OCI-M2 (cell line): ENCODE measurements at regions not wholly inside any gene's neighbourhood (a gene's known extent, or its start where the extent isn't known, plus 50 kb on each side); places are given as distances from the start of the nearest gene placed in this dataset.

ENCODE experiments used
- DNase-seq: peaks from one replicate; lab custom pipeline; 2025; ENCODE audit not compliant: unreplicated experiment; lab: John Stamatoyannopoulos, UW

DNA sequence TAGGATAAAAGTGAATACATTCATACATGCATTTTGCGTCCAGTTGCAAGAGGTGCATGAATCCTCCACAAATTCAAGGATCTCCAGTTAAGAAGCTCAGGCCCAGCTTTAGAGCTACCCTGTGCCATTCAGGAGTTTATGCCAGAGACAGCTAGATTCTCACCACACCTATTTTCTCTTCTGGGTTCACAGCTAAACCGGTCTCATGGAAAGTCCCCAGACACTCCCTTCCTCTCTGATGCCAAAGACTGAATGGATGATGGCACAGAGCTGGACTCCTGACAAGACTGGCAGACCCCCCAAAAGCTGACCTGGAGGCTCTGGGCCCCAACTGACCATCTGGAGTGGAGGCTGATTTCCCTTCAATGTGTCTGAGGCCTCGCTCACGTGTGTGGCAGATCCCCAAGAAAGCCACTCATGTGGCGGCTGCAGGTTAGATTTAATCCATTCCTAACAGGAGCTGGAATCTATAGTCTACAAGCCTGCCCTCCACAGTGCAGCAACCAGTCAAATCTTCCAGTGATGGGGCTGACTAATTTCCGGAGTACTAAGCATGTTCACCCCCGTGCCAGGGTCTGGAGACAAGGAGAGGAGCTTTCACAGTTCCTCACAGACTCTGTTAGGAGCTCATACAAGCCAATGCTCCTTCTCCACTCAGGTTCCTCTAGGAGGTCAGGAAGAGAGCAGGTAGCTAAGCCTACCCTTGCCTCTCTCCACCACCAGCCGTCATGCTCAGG is 257.1 kb downstream of the BCL11A start:
- no peak for DNase-seq

- no peak for DNase-seq
Observed at GRCh38 chr2:60295636-60295962, 257.9 kb downstream of the BCL11A start.

GRCh38 chr2:60294901-60295635 is 258.4 kb downstream of the BCL11A start:
- DNase-seq: no peak

GRCh38 chr2:60292242-60292641 is 261.2 kb downstream of the BCL11A start:
- DNase-seq: no peak

DNA sequence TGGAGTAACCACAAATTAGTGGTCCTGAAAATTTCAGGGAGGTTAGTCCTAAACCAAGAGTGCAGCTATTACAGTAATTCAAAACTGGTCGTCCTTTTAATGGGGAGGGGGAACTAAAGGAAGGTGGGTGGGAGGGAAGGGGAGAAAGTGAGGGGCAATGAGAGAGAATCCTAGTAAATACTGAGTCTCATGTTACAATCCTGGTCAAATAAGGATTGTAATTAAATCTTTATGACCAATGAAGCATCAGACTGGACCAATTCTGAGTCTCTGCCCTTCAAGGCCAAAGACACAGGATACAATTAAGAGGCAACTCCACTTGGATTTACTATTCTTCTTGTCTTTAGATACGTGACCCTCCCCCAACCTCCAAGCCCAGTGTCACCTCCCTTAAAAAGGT is 262.9 kb downstream of the BCL11A start:
- DNase-seq: no peak

- no peak for DNase-seq
Observed at GRCh38 chr2:60285626-60286316, 267.7 kb downstream of the BCL11A start.

GRCh38 chr2:60283626-60284025 is 269.8 kb downstream of the BCL11A start:
- DNase-seq: no peak

- no peak for DNase-seq
Observed at GRCh38 chr2:60282886-60283285, 270.6 kb downstream of the BCL11A start.

DNA sequence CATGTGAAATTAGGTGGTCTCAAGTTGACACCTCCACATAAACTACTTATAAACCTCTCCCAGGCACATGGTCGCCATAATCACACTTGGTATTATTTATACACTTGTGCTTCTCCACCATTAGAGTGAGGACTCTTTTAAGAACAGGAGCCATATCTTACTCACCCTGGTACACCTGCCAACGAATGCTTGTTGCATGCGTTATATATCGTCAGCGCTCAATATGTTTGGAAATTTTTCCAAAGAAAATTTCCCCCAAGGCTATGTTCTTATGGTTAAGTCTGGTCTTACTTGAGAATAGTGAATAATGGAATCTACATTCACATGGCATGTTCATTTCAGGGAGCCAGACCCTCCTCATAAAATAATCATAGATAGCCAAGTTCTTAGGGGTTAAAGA is 271.7 kb downstream of the BCL11A start:
- no peak for DNase-seq

GRCh38 chr2:60280238-60280637 is 273.2 kb downstream of the BCL11A start:
- DNase-seq: no peak

- DNase-seq: no peak
Observed at GRCh38 chr2:60278906-60279305, 274.5 kb downstream of the BCL11A start.

DNA sequence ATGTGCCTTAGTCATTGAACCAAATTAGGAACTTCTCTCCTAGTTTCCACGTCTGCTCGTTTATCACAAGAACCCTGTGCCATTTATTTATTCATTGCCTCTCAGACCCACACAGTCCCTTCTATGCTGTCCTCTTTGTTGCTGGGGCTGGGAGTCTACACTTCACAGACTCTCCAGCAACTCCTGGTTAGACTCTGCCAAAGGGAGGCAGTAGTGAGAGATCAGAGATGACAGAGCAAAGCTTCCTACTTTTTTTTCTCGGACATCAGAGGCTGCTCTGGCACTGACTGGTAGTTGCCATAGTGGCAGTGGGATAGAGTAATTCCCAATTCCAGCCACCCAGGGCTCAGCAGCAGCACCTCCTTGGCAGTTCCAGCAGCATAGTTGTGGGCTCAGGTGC is 277.5 kb downstream of the BCL11A start:
- no peak for DNase-seq

DNA sequence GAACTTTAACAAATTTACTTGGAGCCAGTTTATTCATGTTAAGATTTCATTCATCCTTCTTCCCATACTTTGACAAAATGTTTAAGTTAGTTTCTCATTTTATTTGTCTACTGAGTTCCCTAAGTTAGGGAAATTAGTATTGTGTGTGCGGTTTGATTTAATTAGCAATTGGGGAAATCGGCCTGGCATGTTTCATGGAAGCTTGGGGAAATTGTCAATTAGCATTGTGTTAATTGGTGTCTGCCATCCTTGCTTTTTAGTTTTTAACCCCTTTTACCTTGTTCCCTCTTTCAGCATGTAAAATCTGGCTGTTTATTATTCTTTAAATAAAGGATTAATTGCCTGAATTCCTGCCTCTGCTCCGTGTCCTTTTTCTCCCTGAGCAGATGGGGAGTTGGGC is 279.6 kb downstream of the BCL11A start:
- DNase-seq: no peak

DNA sequence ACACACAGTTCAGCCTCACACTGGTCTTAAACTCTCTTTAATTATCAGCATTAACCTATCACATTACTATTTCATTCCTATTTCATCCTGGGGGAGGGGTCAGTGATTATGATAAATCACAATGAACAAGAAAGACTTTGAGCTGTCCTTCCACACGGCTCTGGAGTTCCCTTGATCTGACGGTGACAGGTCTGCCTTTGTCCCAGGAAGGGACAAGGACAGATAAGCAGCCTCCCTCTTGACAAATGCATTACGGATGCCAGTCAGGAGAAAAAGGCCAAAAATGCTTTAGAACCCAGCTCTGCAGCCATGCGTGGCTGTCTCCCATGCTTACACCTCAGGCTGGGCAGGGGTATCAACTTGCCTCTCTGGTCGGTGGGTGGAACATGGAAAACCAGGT is 281.7 kb downstream of the BCL11A start:
- DNase-seq: no peak

DNA sequence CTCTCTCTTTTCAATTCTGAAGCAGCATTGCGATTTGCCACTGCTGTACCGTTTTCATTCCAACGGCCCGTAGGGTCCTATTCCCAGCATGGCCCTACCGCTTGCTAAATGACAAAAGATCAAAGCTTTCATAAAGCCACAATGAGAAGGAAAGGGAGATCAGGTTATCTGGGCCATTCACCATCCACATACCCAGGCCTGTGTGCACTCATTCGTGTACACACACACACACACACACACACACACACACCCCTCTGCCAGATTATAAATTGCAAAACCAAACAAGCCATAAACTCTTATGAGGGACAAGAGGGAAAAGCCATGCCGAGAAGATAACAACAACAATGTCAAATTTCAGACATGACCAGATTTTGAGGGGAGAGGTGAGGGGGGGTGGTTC is 282.3 kb downstream of the BCL11A start:
- DNase-seq: no peak

GRCh38 chr2:60268661-60269060 is 284.8 kb downstream of the BCL11A start:
- DNase-seq: no peak

DNA sequence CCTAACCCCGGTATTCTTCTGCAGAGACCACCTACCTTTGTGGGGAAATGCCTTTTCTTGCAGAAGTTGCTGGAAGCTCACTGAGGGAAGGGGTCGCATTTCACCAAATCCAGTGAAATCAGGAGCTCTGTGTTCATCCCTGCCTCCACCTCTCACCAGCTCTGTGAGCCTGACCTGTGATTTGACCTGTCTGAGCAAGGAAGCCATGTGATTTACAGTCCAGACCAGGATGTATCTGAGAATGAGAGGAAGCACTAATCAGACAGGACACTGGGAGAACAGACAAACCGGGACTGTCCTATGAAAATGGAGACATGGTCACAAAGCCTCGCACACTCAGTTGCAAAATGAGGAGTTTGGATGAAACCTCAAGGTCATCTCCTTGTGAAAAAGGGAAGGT is 285.4 kb downstream of the BCL11A start:
- DNase-seq: no peak

DNA sequence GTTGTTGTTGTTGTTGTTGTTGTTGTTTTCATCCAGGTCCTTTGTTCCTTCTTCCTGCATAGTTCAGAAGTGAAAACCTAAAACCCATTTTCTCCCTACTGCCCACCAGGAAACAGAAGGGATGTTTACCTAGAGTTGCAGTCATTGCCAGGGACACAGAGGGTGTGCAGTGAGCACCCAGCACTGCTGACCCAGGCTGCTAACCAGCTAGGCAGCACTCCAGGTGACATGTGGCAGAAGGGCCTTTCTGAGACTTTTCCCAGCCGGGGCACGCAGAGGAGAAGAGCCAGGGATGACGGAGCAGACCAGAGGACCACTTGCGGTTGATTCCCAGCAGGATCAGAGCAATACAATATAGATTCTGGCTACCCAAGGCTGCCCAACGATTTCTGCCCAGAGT is 286.3 kb downstream of the BCL11A start:
- no peak for DNase-seq

GRCh38 chr2:60262178-60262577 is 291.3 kb downstream of the BCL11A start:
- DNase-seq: no peak

DNA sequence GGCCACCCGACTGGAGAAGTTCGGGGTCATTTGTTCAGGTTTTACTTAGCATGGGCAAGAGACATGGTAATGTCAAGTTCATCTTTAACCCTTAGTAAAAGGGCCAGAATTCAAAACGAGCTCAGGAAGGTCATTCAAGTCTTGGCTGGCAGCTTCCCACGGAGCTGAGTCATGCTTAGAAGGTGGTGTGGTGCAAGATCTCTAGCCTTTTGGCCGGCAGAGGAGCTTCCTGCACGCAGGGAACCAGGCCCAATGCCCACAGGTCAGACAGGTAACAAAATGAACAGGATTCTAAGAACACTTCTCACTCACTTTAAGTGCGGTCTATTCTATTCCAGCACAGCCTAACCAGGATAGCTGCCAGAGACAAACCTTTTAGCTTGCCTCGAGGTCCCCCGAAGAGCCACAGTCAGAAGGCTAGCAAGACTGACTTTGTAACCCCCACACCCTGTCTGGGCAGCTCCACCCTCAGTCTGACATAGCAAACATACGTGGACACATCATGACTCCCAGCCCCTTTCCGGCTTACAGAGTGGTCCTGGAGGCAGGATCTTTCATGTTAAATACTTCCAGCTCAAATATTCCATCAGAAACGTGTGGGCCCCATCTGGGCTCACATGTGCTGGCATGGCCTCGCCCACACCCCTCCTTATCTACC is 292.7 kb downstream of the BCL11A start:
- DNase-seq: no peak

- no peak for DNase-seq
Observed at GRCh38 chr2:60259781-60260180, 293.7 kb downstream of the BCL11A start.
